GM12878 (cell line): ENCODE measurements at regions not wholly inside any gene's neighbourhood (a gene's known extent, or its start where the extent isn't known, plus 50 kb on each side); places are given as distances from the start of the nearest gene placed in this dataset.

Source experiments
- ATAC-seq: fragments of 200-7000 bp; cut with Tn5 transposase; 3 replicates; pipeline ENCODE4 v1.9.1; 2020; ENCODE audit warnings: mild to moderate bottlenecking, moderate library complexity
- BruUV-seq: library from RNA; stranded (reverse); fragments of 400-500 nt; replicated peaks from 2 replicates; lab custom pipeline; 2021; lab: Mats Ljungman, UMichigan
- CTCF ChIA-PET: fragments of 300-600 bp; sonication (Branson Sonifier 250); formaldehyde crosslinking; extraction: SDS; loops from one replicate; lab custom pipeline; 2021; ENCODE audit warnings: inconsistent platforms; lab: Yijun Ruan, JAX
- POLR2A ChIA-PET: fragments of 350-600 bp; formaldehyde crosslinking; extraction: SDS; loops from one replicate; lab custom pipeline; 2021; ENCODE audit warnings: inconsistent platforms; lab: Charles Lee
- RAD21 ChIA-PET: fragments of 300-600 bp; sonication (Branson Sonifier 250); formaldehyde crosslinking; loops from one replicate; lab custom pipeline; 2023; ENCODE audit warnings: antibody characterized with exemption; ENCODE audit not compliant: unreplicated experiment; lab: Charles Lee
- SMC1A ChIA-PET: fragments of 300-600 bp; sonication (Branson Sonifier 250); formaldehyde crosslinking; loops from one replicate; lab custom pipeline; 2023; ENCODE audit not compliant: unreplicated experiment, uncharacterized antibody; lab: Charles Lee
- DNase-seq: peaks from one replicate; pipeline ENCODE4 v3.0.0-alpha.2; 2011; ENCODE audit warnings: low read depth, low spot score
- FAIRE-seq: peaks from 3 replicates; lab custom pipeline; 2011; peaks lifted over from hg19 to GRCh38; lab: Jason Lieb, UNC
- H2AFZ ChIP-seq: 2 replicates; pipeline ENCODE4 v1.6.0; 2011; ENCODE audit warnings: low read depth, low read length, control low read depth; ENCODE audit not compliant: control insufficient read depth
- H3K27ac ChIP-seq: 2 replicates; pipeline ENCODE4 v1.5.1; 2011; ENCODE audit warnings: control low read depth; ENCODE audit not compliant: control insufficient read depth, insufficient read depth
- H3K27me3 ChIP-seq, 2 experiments: replicated peaks in 1 of 2; 2 replicates each; pipeline versions ENCODE4 v1.6.0 to v1.6.1; 2011; ENCODE audit warnings: low read length in 1 of 2; ENCODE audit not compliant: control insufficient read depth in 2 of 2, insufficient read depth in 2 of 2
- H3K36me3 ChIP-seq, 2 experiments: 2 replicates each; pipeline ENCODE4 v1.5.1; 2011; ENCODE audit warnings: low read length in 1 of 2; ENCODE audit not compliant: control insufficient read depth in 2 of 2, insufficient read depth in 2 of 2
- H3K4me1 ChIP-seq: 2 replicates; pipeline ENCODE4 v1.6.1; 2011; ENCODE audit warnings: mild to moderate bottlenecking, low read length, moderate library complexity, mixed read lengths; ENCODE audit not compliant: control insufficient read depth, insufficient read depth
- H3K4me2 ChIP-seq: 2 replicates; pipeline ENCODE4 v1.6.0; 2011; ENCODE audit warnings: control low read depth; ENCODE audit not compliant: control insufficient read depth, insufficient read depth
- H3K4me3 ChIP-seq: fragments of 200-600 bp; sonication (generic); 2 replicates; pipeline ENCODE4 v1.5.1; 2016
- H3K79me2 ChIP-seq: 2 replicates; pipeline ENCODE4 v1.6.0; 2011; ENCODE audit warnings: low read length; ENCODE audit not compliant: control insufficient read depth, insufficient read depth
- H3K9ac ChIP-seq: 2 replicates; pipeline ENCODE4 v1.8.0; 2011; ENCODE audit warnings: low read length, control low read depth, mixed read lengths; ENCODE audit not compliant: control insufficient read depth, insufficient read depth
- H3K9me3 ChIP-seq: replicated peaks from 3 replicates; pipeline ENCODE4 v1.5.1; 2011; ENCODE audit warnings: mild to moderate bottlenecking, low read length; ENCODE audit not compliant: control insufficient read depth, insufficient read depth
- H4K20me1 ChIP-seq: 2 replicates; pipeline ENCODE4 v1.6.0; 2011; ENCODE audit not compliant: control insufficient read depth, insufficient read depth
- CBFB ChIP-seq: IDR thresholded peaks from 2 replicates; pipeline ENCODE4 v1.6.1; 2016; ENCODE audit warnings: antibody characterized with exemption, low read depth
- CUX1 ChIP-seq: IDR thresholded peaks from 2 replicates; pipeline ENCODE4 v1.6.1; 2012; ENCODE audit warnings: improper control_type of control experiment, low read depth, low read length; ENCODE audit not compliant: insufficient replicate concordance
- FOXK2 ChIP-seq: fragments of 450-650 bp; IDR thresholded peaks from 2 replicates; pipeline ENCODE4 v1.6.1; 2017; ENCODE audit warnings: mild to moderate bottlenecking, moderate library complexity
- KAT2A ChIP-seq: conservative IDR thresholded peaks from 2 replicates; pipeline ENCODE4 v1.6.1; 2011; ENCODE audit warnings: low read depth, low read length; ENCODE audit not compliant: control insufficient read depth
- LARP7 ChIP-seq: fragments of 450-650 bp; IDR thresholded peaks from 2 replicates; pipeline ENCODE4 v1.6.1; 2017; ENCODE audit warnings: mild to moderate bottlenecking
- MYC ChIP-seq: IDR thresholded peaks from 2 replicates; pipeline ENCODE4 v1.6.1; 2011; ENCODE audit warnings: mild to moderate bottlenecking, low read length, moderate library complexity, inconsistent platforms; ENCODE audit not compliant: insufficient read depth, insufficient replicate concordance, insufficient read length, severe bottlenecking
- NFXL1 ChIP-seq: fragments of 450-650 bp; IDR thresholded peaks from 2 replicates; pipeline ENCODE4 v1.6.1; 2017; ENCODE audit warnings: antibody characterized with exemption, mild to moderate bottlenecking, borderline replicate concordance
- NR2C1 ChIP-seq: fragments of 450-650 bp; IDR thresholded peaks from 2 replicates; pipeline ENCODE4 v1.6.1; 2017; ENCODE audit warnings: antibody characterized with exemption, mild to moderate bottlenecking, moderate library complexity
- PAX8 ChIP-seq: fragments of 450-650 bp; IDR thresholded peaks from 2 replicates; pipeline ENCODE4 v1.6.1; 2017; ENCODE audit warnings: mild to moderate bottlenecking, moderate library complexity
- PML ChIP-seq: IDR thresholded peaks from 2 replicates; pipeline ENCODE4 v1.6.1; 2012; ENCODE audit warnings: low read length, inconsistent platforms
- RFX5 ChIP-seq: IDR thresholded peaks from 2 replicates; pipeline ENCODE4 v1.6.1; 2011; ENCODE audit warnings: low read depth, low read length, improper control_type of control experiment
- WGBS: methylation state at CpG from one replicate; pipeline ENCODE4 v1.1.6; 2016; ENCODE audit warnings: low lambda C conversion rate; ENCODE audit not compliant: insufficient replicate concordance, insufficient coverage; ENCODE audit errors: missing lambda C conversion rate; 5-methylcytosine and 5-hydroxymethylcytosine counted together
- in situ Hi-C: fragments of 300-500 bp; cut with MboI; formaldehyde crosslinking; loops from 9 replicates; pipeline ENCODE4 v1.14.3; 2018; ENCODE audit warnings: mixed read lengths
- intact Hi-C: fragments of 100-400 bp; cut with micrococcal nuclease; formaldehyde crosslinking; loops from one replicate; pipeline ENCODE4 v1.14.2; 2022; ENCODE audit not compliant: unreplicated experiment
- TF ChIP-seq, protein P1 (sequence below): fragments of 450-650 bp; IDR thresholded peaks from 2 replicates; pipeline ENCODE4 v1.6.1; 2017; ENCODE audit warnings: mild to moderate bottlenecking

DNA sequence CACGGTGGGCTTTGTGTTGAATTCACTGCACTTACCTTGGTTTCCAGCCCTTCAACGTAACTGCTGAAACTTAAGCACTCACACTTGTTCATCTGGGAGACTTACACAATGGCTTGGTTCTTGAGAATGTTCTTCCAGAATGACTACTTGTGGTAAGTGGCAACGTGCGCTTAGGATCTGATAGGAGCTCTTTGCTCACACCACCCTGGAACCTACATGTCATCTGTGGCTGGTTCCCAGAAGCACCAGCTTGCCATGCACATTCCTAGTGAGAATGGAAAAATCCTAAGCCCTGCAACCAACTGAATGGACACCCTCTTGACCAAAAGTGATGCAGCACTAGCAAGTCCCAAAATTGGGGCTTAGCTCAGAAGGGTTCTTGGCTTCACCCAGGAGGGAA, 59.0 kb upstream of the FAM181A start:
- SMC1A ChIA-PET: no interaction called here
- no peaks in the 10 kb centered on the region for H4K20me1 ChIP-seq
- H3K4me2 ChIP-seq: no peak overlapping the region
- CTCF ChIA-PET: interaction anchor here (0.7 to 1.2 kb wide), 2 partner anchors 16 to 39 kb away, joined by 3 read pairs; no protein-coding TSS in a partner anchor
- H2AFZ ChIP-seq: no peak overlapping the region
- ATAC-seq (no peak), FAIRE-seq (no peak), DNase-seq (no peak)
- RAD21 ChIA-PET: no interaction called here
- H3K36me3 ChIP-seq: no peaks in the 10 kb centered on the region
- H3K9ac ChIP-seq: no peak overlapping the region
- no peak overlapping the region for H3K27ac ChIP-seq
- no peaks in the 10 kb centered on the region for H3K4me1 ChIP-seq
- no peak for TF ChIP-seq PAX8
- TF ChIP-seq PML: no peak
- TF ChIP-seq NFXL1: no peak
- no peak for TF ChIP-seq MYC
- no peak for TF ChIP-seq RFX5
- TF ChIP-seq CBFB: no peak
- peaks cover 2 to 3% of the 10 kb centered on the region in 2 experiments; a peak in 2 of 4 replicates for H3K27me3 ChIP-seq
- in situ Hi-C loops: no loop called here
- H3K79me2 ChIP-seq: no peaks in the 10 kb centered on the region
- POLR2A ChIA-PET: no interaction called here
- 12% methylated on average over 4 of the region's 4 CpGs for WGBS
- intact Hi-C loops: no loop called here
- H3K9me3 ChIP-seq: no peaks in the 10 kb centered on the region
- no TSS peak for BruUV-seq
- no peak overlapping the region for H3K4me3 ChIP-seq

GRCh38 chr14:93862265-93862664, 64.9 kb upstream of the FAM181A start:
- in situ Hi-C loops: no loop called here
- TF ChIP-seq FOXK2 (no peak), LARP7 (no peak), CUX1 (no peak), NR2C1 (no peak), KAT2A (no peak)
- TF ChIP-seq, protein P1, sequence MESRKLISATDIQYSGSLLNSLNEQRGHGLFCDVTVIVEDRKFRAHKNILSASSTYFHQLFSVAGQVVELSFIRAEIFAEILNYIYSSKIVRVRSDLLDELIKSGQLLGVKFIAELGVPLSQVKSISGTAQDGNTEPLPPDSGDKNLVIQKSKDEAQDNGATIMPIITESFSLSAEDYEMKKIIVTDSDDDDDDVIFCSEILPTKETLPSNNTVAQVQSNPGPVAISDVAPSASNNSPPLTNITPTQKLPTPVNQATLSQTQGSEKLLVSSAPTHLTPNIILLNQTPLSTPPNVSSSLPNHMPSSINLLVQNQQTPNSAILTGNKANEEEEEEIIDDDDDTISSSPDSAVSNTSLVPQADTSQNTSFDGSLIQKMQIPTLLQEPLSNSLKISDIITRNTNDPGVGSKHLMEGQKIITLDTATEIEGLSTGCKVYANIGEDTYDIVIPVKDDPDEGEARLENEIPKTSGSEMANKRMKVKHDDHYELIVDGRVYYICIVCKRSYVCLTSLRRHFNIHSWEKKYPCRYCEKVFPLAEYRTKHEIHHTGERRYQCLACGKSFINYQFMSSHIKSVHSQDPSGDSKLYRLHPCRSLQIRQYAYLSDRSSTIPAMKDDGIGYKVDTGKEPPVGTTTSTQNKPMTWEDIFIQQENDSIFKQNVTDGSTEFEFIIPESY: no peak

More at GRCh38 chr14:93862265-93862664, 64.9 kb upstream of the FAM181A start:
- FAIRE-seq: no peak
- ChIA-PET RAD21 (no interaction called here), POLR2A (no interaction called here), SMC1A (interaction anchor here (0.6 to 1.1 kb wide), 2 partner anchors 10 to 26 kb away, joined by 3 read pairs; no protein-coding TSS in a partner anchor), CTCF (no interaction called here)
- Histone ChIP-seq H3K27ac (no peak overlapping the region), H3K4me3 (no peak overlapping the region), H3K79me2 (no peaks in the 10 kb centered on the region), H3K9me3 (no peaks in the 10 kb centered on the region), H3K36me3 (no peaks in the 10 kb centered on the region), H3K4me2 (no peak overlapping the region), H2AFZ (no peak overlapping the region), H3K9ac (no peak overlapping the region), H4K20me1 (no peaks in the 10 kb centered on the region), H3K4me1 (no peaks in the 10 kb centered on the region), H3K27me3 (0 out of 4 replicates have a peak, but pooled peaks cover 0 to 2% of the 10 kb centered on the region in 2 experiments)
- 30% methylated on average over 3 of the region's 3 CpGs for WGBS
- BruUV-seq: no TSS peak
- intact Hi-C loops: no loop called here
- no peak for DNase-seq
- no peak for ATAC-seq
